K562 (cell line): ENCODE measurements at regions not wholly inside any gene's neighbourhood (a gene's known extent, or its start where the extent isn't known, plus 50 kb on each side); places are given as distances from the start of the nearest gene placed in this dataset.

ENCODE experiments used
- CREB1 ChIP-seq, 2 experiments: sonication (generic) in 1 of 2; formaldehyde crosslinking in 1 of 2; IDR thresholded peaks; 2 replicates each; pipeline versions ENCODE4 v1.6.1 to v1.8.0; 2012 to 2022; ENCODE audit warnings: inconsistent platforms in 1 of 2, mild to moderate bottlenecking in 1 of 2, missing genetic modification reagents in 1 of 2, moderate library complexity in 1 of 2
- DIDO1 ChIP-seq: fragments of 450-650 bp; IDR thresholded peaks from 2 replicates; pipeline ENCODE4 v1.6.1; 2016; ENCODE audit warnings: low read depth, missing biosample characterization, missing genetic modification characterization
- FOSL1 ChIP-seq: fragments of 200-800 bp; sonication (Bioruptor generic); conservative IDR thresholded peaks from 2 replicates; pipeline ENCODE4 v1.6.1; 2016; ENCODE audit warnings: missing genetic modification characterization, missing compliant biosample characterization
- NBN ChIP-seq: fragments of 450-650 bp; IDR thresholded peaks from 2 replicates; pipeline ENCODE4 v1.6.1; 2016; ENCODE audit warnings: low read depth, mild to moderate bottlenecking
- RCOR1 ChIP-seq, 2 experiments: IDR thresholded peaks; 2 replicates each; pipeline ENCODE4 v1.6.1; 2012; ENCODE audit warnings: low read depth in 2 of 2, low read length in 2 of 2, borderline replicate concordance in 1 of 2, improper control_type of control experiment in 1 of 2
- SAFB ChIP-seq: fragments of 200-400 bp; formaldehyde crosslinking; IDR thresholded peaks from 2 replicates; pipeline ENCODE4 v1.6.1; 2017; ENCODE audit warnings: low read depth, low read length, borderline replicate concordance
- TCF15 ChIP-seq: fragments of 250-450 bp; sonication (Bioruptor Pico); IDR thresholded peaks from 2 replicates; pipeline ENCODE4 v1.8.0; 2022; ENCODE audit warnings: moderate library complexity, mild to moderate bottlenecking, inconsistent platforms
- ZEB2 ChIP-seq: fragments of 450-650 bp; IDR thresholded peaks from 2 replicates; pipeline ENCODE4 v1.6.1; 2016
- ZFP30 ChIP-seq: fragments of 250-450 bp; sonication (Bioruptor Pico); IDR thresholded peaks from 2 replicates; pipeline ENCODE4 v1.8.0; 2022; ENCODE audit warnings: moderate library complexity, mild to moderate bottlenecking, inconsistent platforms, borderline replicate concordance
- ZNF197 ChIP-seq: fragments of 200-800 bp; sonication (Bioruptor generic); IDR thresholded peaks from 2 replicates; pipeline ENCODE4 v1.6.1; 2016; ENCODE audit warnings: low read depth, missing genetic modification characterization, missing compliant biosample characterization
- ZNF75A ChIP-seq: fragments of 450-650 bp; formaldehyde crosslinking; IDR thresholded peaks from 2 replicates; pipeline ENCODE4 v1.4.0; 2020; ENCODE audit warnings: mild to moderate bottlenecking
- TF ChIP-seq, protein P1 (sequence below): fragments of 450-650 bp; formaldehyde crosslinking; IDR thresholded peaks from 2 replicates; pipeline ENCODE4 v1.4.0; 2020; ENCODE audit warnings: mild to moderate bottlenecking, moderate library complexity
- TF ChIP-seq, protein P2 (sequence below): fragments of 450-650 bp; IDR thresholded peaks from 2 replicates; pipeline ENCODE4 v1.6.1; 2016; ENCODE audit warnings: mild to moderate bottlenecking, moderate library complexity

- TF ChIP-seq, protein P1, sequence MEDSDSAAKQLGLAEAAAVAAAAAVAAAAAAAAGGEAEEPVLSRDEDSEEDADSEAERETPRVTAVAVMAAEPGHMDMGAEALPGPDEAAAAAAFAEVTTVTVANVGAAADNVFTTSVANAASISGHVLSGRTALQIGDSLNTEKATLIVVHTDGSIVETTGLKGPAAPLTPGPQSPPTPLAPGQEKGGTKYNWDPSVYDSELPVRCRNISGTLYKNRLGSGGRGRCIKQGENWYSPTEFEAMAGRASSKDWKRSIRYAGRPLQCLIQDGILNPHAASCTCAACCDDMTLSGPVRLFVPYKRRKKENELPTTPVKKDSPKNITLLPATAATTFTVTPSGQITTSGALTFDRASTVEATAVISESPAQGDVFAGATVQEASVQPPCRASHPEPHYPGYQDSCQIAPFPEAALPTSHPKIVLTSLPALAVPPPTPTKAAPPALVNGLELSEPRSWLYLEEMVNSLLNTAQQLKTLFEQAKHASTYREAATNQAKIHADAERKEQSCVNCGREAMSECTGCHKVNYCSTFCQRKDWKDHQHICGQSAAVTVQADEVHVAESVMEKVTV (CRISPR knock-in tag): no peak
- TF ChIP-seq CREB1 (IDR thresholded peaks at IDR 0.05) (peak; percentile 80), CREB1 (CRISPR knock-in tag; IDR thresholded peaks at IDR 0.05) (no peak), ZNF75A (no peak), TCF15 (CRISPR knock-in tag) (no peak), ZEB2 (peak; percentile 78; the same call in 1 of the 2 replicates), NBN (peak; percentile 93), FOSL1 (peak; percentile 91), ZFP30 (CRISPR knock-in tag) (no peak), DIDO1 (no peak), ZNF197 (CRISPR knock-in tag) (peak; percentile 74; the same call in 1 of the 2 replicates), SAFB (no peak), RCOR1 (IDR thresholded peaks at IDR 0.05; ENCODE audit: borderline replicate concordance in 1 of 2, low read depth in 2 of 2, low read length in 2 of 2) (peak; percentile 83 to 95)
- TF ChIP-seq, protein P2, sequence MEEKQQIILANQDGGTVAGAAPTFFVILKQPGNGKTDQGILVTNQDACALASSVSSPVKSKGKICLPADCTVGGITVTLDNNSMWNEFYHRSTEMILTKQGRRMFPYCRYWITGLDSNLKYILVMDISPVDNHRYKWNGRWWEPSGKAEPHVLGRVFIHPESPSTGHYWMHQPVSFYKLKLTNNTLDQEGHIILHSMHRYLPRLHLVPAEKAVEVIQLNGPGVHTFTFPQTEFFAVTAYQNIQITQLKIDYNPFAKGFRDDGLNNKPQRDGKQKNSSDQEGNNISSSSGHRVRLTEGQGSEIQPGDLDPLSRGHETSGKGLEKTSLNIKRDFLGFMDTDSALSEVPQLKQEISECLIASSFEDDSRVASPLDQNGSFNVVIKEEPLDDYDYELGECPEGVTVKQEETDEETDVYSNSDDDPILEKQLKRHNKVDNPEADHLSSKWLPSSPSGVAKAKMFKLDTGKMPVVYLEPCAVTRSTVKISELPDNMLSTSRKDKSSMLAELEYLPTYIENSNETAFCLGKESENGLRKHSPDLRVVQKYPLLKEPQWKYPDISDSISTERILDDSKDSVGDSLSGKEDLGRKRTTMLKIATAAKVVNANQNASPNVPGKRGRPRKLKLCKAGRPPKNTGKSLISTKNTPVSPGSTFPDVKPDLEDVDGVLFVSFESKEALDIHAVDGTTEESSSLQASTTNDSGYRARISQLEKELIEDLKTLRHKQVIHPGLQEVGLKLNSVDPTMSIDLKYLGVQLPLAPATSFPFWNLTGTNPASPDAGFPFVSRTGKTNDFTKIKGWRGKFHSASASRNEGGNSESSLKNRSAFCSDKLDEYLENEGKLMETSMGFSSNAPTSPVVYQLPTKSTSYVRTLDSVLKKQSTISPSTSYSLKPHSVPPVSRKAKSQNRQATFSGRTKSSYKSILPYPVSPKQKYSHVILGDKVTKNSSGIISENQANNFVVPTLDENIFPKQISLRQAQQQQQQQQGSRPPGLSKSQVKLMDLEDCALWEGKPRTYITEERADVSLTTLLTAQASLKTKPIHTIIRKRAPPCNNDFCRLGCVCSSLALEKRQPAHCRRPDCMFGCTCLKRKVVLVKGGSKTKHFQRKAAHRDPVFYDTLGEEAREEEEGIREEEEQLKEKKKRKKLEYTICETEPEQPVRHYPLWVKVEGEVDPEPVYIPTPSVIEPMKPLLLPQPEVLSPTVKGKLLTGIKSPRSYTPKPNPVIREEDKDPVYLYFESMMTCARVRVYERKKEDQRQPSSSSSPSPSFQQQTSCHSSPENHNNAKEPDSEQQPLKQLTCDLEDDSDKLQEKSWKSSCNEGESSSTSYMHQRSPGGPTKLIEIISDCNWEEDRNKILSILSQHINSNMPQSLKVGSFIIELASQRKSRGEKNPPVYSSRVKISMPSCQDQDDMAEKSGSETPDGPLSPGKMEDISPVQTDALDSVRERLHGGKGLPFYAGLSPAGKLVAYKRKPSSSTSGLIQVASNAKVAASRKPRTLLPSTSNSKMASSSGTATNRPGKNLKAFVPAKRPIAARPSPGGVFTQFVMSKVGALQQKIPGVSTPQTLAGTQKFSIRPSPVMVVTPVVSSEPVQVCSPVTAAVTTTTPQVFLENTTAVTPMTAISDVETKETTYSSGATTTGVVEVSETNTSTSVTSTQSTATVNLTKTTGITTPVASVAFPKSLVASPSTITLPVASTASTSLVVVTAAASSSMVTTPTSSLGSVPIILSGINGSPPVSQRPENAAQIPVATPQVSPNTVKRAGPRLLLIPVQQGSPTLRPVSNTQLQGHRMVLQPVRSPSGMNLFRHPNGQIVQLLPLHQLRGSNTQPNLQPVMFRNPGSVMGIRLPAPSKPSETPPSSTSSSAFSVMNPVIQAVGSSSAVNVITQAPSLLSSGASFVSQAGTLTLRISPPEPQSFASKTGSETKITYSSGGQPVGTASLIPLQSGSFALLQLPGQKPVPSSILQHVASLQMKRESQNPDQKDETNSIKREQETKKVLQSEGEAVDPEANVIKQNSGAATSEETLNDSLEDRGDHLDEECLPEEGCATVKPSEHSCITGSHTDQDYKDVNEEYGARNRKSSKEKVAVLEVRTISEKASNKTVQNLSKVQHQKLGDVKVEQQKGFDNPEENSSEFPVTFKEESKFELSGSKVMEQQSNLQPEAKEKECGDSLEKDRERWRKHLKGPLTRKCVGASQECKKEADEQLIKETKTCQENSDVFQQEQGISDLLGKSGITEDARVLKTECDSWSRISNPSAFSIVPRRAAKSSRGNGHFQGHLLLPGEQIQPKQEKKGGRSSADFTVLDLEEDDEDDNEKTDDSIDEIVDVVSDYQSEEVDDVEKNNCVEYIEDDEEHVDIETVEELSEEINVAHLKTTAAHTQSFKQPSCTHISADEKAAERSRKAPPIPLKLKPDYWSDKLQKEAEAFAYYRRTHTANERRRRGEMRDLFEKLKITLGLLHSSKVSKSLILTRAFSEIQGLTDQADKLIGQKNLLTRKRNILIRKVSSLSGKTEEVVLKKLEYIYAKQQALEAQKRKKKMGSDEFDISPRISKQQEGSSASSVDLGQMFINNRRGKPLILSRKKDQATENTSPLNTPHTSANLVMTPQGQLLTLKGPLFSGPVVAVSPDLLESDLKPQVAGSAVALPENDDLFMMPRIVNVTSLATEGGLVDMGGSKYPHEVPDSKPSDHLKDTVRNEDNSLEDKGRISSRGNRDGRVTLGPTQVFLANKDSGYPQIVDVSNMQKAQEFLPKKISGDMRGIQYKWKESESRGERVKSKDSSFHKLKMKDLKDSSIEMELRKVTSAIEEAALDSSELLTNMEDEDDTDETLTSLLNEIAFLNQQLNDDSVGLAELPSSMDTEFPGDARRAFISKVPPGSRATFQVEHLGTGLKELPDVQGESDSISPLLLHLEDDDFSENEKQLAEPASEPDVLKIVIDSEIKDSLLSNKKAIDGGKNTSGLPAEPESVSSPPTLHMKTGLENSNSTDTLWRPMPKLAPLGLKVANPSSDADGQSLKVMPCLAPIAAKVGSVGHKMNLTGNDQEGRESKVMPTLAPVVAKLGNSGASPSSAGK: peak; percentile 86
Observed at GRCh38 chr9:107784235-107784958, 294.8 kb upstream of the KLF4 start (continued).
